Ishikawa (cell line): ENCODE measurements at regions not wholly inside any gene's neighbourhood (a gene's known extent, or its start where the extent isn't known, plus 50 kb on each side); places are given as distances from the start of the nearest gene placed in this dataset.

Source experiments
- CEBPB ChIP-seq: IDR thresholded peaks from 2 replicates; pipeline ENCODE4 v1.6.1; 2012
- CREB1 ChIP-seq: IDR thresholded peaks from 2 replicates; pipeline ENCODE4 v1.6.1; 2012; ENCODE audit warnings: low read depth
- EGR1 ChIP-seq: IDR thresholded peaks from 2 replicates; pipeline ENCODE4 v1.6.1; 2012
- EP300 ChIP-seq: IDR thresholded peaks from 2 replicates; pipeline ENCODE4 v1.6.1; 2012; ENCODE audit warnings: borderline replicate concordance
- FOXM1 ChIP-seq: IDR thresholded peaks from 2 replicates; pipeline ENCODE4 v1.6.1; 2012; ENCODE audit warnings: low read depth, borderline replicate concordance
- MAX ChIP-seq: IDR thresholded peaks from 2 replicates; pipeline ENCODE4 v1.6.1; 2012
- NFIC ChIP-seq: IDR thresholded peaks from 2 replicates; pipeline ENCODE4 v1.6.1; 2012
- RAD21 ChIP-seq: IDR thresholded peaks from 2 replicates; pipeline ENCODE4 v1.6.1; 2012; ENCODE audit warnings: low read depth
- REST ChIP-seq: IDR thresholded peaks from 2 replicates; pipeline ENCODE4 v1.6.1; 2012; ENCODE audit warnings: low read depth, mild to moderate bottlenecking
- TAF1 ChIP-seq: IDR thresholded peaks from 2 replicates; pipeline ENCODE4 v1.6.1; 2012; ENCODE audit warnings: low read depth, mild to moderate bottlenecking
- TCF12 ChIP-seq: IDR thresholded peaks from 2 replicates; pipeline ENCODE4 v1.6.1; 2012; ENCODE audit warnings: low read depth
- TEAD4 ChIP-seq: IDR thresholded peaks from 2 replicates; pipeline ENCODE4 v1.6.1; 2012
- USF1 ChIP-seq: IDR thresholded peaks from 2 replicates; pipeline ENCODE4 v1.6.1; 2012
- YY1 ChIP-seq: IDR thresholded peaks from 2 replicates; pipeline ENCODE4 v1.6.1; 2012; ENCODE audit warnings: low read depth
- ZBTB7A ChIP-seq: IDR thresholded peaks from 2 replicates; pipeline ENCODE4 v1.6.1; 2012; ENCODE audit warnings: low read depth

GRCh38 chr2:41907141-41907540, 140.7 kb upstream of the PKDCC start:
- TF ChIP-seq YY1 (no peak), REST (no peak), FOXM1 (no peak), EGR1 (no peak), CEBPB (no peak), TAF1 (no peak), CREB1 (no peak), NFIC (no peak), MAX (no peak), USF1 (no peak), TCF12 (no peak), ZBTB7A (no peak), RAD21 (no peak), EP300 (no peak), TEAD4 (no peak)

- TF ChIP-seq REST: no peak
- TF ChIP-seq CEBPB: no peak
- no peak for TF ChIP-seq RAD21
- no peak for TF ChIP-seq EGR1
- no peak for TF ChIP-seq EP300
- TF ChIP-seq CREB1: no peak
- TF ChIP-seq TEAD4: no peak
- no peak for TF ChIP-seq TAF1
- TF ChIP-seq MAX: no peak
- no peak for TF ChIP-seq USF1
- TF ChIP-seq NFIC: no peak
- no peak for TF ChIP-seq ZBTB7A
- no peak for TF ChIP-seq TCF12
- TF ChIP-seq FOXM1: no peak
- no peak for TF ChIP-seq YY1
These were observed 140.0 kb upstream of the PKDCC start for GRCh38 chr2:41907771-41908207.

GRCh38 chr2:41908349-41908748, 139.5 kb upstream of the PKDCC start:
- TF ChIP-seq YY1 (no peak), NFIC (no peak), USF1 (no peak), CEBPB (no peak), TAF1 (no peak), EGR1 (no peak), RAD21 (no peak), TCF12 (no peak), CREB1 (no peak), TEAD4 (no peak)

GRCh38 chr2:41909584-41909983, 138.2 kb upstream of the PKDCC start:
- TF ChIP-seq TCF12: no peak
- no peak for TF ChIP-seq REST
- TF ChIP-seq TAF1: no peak
- no peak for TF ChIP-seq YY1
- TF ChIP-seq MAX: no peak
